ENCODE measurements at regions not wholly inside any gene's neighbourhood (a gene's known extent, or its start where the extent isn't known, plus 50 kb on each side); places are given as distances from the start of the nearest gene placed in this dataset.
"Not testable (repeated sequence)": the region's sequence is repeated elsewhere in the genome, so short reads cannot be mapped to it uniquely, and the experiment has no call there.

DNA sequence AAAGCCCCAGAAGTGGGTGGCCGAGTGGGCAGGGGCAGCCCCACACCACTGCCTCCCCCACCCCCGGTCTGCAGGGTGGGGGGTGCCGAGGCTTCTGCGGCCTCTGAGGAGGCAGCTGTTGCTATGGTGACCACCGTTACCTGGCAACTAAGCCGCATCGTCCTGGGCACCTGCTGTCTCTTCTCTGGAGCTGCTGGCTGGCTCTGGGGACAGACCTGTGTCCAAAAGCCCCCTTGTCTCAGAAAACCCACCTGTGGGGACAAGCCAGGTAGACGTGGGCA is 79.9 kb upstream of the PRR5 start:
- DNase-seq (peak in 1 of 2 donors; percentile 30), ATAC-seq (no peak)
- intact Hi-C loops (cut with DNase I): loop anchor here (10.0 kb wide), 3 partner anchors 517 to 627 kb away; no protein-coding TSS in a partner anchor
- WGBS, 3 donors: 25 to 45% (median 28%) methylated on average over 7 to 8 of the region's 8 CpGs
- no peak overlapping the region for H3K27ac ChIP-seq
- no peak overlapping the region for H3K4me3 ChIP-seq
- H3K4me1 ChIP-seq: no peaks in the 10 kb centered on the region
- TF ChIP-seq, protein P1, sequence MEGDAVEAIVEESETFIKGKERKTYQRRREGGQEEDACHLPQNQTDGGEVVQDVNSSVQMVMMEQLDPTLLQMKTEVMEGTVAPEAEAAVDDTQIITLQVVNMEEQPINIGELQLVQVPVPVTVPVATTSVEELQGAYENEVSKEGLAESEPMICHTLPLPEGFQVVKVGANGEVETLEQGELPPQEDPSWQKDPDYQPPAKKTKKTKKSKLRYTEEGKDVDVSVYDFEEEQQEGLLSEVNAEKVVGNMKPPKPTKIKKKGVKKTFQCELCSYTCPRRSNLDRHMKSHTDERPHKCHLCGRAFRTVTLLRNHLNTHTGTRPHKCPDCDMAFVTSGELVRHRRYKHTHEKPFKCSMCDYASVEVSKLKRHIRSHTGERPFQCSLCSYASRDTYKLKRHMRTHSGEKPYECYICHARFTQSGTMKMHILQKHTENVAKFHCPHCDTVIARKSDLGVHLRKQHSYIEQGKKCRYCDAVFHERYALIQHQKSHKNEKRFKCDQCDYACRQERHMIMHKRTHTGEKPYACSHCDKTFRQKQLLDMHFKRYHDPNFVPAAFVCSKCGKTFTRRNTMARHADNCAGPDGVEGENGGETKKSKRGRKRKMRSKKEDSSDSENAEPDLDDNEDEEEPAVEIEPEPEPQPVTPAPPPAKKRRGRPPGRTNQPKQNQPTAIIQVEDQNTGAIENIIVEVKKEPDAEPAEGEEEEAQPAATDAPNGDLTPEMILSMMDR (IDR thresholded peaks at IDR 0.05): no peak
- H3K36me3 ChIP-seq (ENCODE audit: insufficient read depth in 1 of 2, low read depth in 1 of 2): no peaks in the 10 kb centered on the region
- H3K27me3 ChIP-seq (ENCODE audit: insufficient read depth in 3 of 3, low read length in 2 of 3): peaks cover 0 to 43% (median 24%) of the 10 kb centered on the region in 3 donors
- H3K9me3 ChIP-seq: no peaks in the 10 kb centered on the region

DNA sequence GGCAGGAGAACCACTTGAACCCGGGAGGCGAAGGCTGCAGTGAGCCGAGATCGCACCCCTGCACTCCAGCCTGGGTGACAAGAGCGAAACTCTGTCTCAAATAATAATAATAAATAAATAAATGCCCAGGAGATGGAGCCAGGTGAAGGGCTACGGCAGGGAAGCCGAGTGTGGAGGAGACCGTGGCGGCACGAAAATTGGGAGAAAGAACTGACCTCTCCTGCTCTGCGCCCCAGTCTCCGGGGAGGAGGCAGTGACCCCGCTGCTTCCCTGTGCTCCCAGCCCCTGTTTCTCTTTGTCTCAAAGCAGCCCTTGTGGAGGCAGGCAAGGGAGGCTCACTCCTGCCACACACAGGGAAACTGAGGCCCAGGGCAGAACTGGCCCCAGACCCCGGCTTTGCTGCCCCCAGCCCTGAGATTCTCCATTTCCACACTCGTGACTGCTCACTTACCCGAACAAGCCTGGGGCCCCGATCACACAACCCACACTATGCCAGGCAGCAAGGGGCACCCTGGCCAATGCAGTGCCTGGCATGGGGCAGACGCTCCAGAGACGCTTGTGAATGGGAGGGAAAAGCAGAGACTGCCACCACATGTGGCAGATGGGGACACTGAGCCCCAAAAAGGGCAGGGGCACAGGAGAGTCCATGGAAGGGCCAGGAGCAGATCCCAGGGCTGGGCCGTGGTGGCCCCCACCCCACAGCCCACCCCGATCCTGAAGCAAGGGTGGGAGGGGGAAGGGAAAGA is 80.4 kb upstream of the PRR5 start:
- 73 to 79% (median 78%) methylated on average over 18 to 21 of the region's 21 CpGs for WGBS, 3 donors
- no peaks in the 10 kb centered on the region for H3K9me3 ChIP-seq
- H3K36me3 ChIP-seq (ENCODE audit: insufficient read depth in 1 of 2, low read depth in 1 of 2): no peaks in the 10 kb centered on the region
- H3K4me1 ChIP-seq: no peaks in the 10 kb centered on the region
- DNase-seq (peak in 1 of 2 donors; percentile 36), ATAC-seq (no peak)
- peaks cover 0 to 43% (median 24%) of the 10 kb centered on the region in 3 donors for H3K27me3 ChIP-seq (ENCODE audit: insufficient read depth in 3 of 3, low read length in 2 of 3)
- H3K27ac ChIP-seq: no peak overlapping the region
- no peak overlapping the region for H3K4me3 ChIP-seq
- TF ChIP-seq, protein P1 (IDR thresholded peaks at IDR 0.05): no peak
- intact Hi-C loops (cut with DNase I): loop anchor here (10.0 kb wide), 3 partner anchors 517 to 627 kb away; no protein-coding TSS in a partner anchor

DNA sequence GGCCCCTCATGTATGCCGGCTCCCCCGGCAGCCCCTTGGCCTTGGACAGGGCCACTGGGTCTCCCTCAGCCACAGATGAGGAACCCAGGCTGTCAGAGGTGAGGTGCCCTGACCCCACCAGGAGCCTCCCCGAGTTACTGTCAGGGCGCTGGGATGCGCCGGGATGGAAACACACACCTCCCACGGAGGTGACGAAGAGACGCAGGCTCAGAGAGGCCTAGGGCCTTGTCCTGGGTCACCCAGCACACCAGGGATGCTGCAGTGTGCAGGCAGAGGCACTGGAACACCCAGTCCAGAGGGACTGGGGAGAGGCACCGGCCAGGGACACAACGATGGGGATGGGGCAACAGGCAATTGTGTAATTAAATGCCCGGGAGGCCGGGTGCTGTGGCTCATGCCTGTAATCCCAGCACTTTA is 81.2 kb upstream of the PRR5 start:
- Histone ChIP-seq H3K4me1 (no peaks in the 10 kb centered on the region), H3K36me3 (ENCODE audit: insufficient read depth in 1 of 2, low read depth in 1 of 2) (no peaks in the 10 kb centered on the region), H3K27ac (no peak overlapping the region), H3K27me3 (ENCODE audit: insufficient read depth in 3 of 3, low read length in 2 of 3) (peaks cover 0 to 40% (median 24%) of the 10 kb centered on the region in 3 donors), H3K9me3 (no peaks in the 10 kb centered on the region), H3K4me3 (no peak overlapping the region)
- TF ChIP-seq, protein P1 (IDR thresholded peaks at IDR 0.05): no peak
- DNase-seq: no peak
- intact Hi-C loops (cut with DNase I): loop anchor here (10.0 kb wide), 3 partner anchors 516 to 626 kb away; no protein-coding TSS in a partner anchor
- 50 to 58% (median 54%) methylated on average over 13 of the region's 13 CpGs for WGBS, 3 donors
- no peak for ATAC-seq

DNA sequence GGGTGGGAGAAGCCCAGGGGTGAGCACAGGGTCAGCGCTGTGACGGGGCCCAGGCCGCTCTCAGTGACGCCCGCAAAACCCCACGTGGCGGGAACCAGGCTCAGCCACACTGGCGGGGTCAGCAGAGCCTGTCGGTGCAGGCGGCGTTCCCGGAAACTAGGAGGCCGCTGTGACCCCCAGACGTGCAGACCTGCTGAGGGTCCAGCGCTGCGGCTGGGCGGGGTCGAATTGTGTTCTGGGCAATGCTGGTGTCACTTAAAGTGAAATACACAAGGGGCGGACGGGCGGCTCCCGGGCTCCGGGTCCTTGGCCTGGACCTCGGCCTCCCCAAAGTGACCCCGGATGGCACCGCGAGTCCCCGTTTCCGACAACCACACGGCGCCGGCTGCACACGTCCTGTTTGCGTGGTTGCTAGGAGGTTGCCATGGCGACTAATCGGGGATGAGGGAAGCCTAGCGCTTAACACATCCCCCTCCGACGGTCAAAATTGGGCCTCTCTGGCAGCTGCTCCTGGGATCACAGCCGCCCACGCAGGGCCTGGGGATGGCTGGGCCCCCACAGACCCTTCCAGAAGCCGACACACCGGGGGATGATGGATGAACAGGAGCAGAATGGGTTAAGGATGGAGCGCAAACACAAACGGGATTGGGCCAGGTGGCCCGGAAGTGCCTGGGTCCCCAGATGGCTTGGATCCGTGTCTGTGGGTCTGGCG is 81.7 kb upstream of the PRR5 start:
- DNase-seq (peak; percentile 60 to 71), ATAC-seq (peak in 3 of 4 donors; percentile 12 to 54 (median 39))
- Histone ChIP-seq H3K4me1 (no peaks in the 10 kb centered on the region), H3K27ac (no peak overlapping the region), H3K9me3 (no peaks in the 10 kb centered on the region), H3K36me3 (ENCODE audit: insufficient read depth in 1 of 2, low read depth in 1 of 2) (no peaks in the 10 kb centered on the region), H3K27me3 (ENCODE audit: insufficient read depth in 3 of 3, low read length in 2 of 3) (peaks cover 0 to 38% (median 24%) of the 10 kb centered on the region in 3 donors), H3K4me3 (no peak overlapping the region)
- intact Hi-C loops (cut with DNase I): loop anchor here (10.0 kb wide), 3 partner anchors 515 to 625 kb away; no protein-coding TSS in a partner anchor
- 5 to 8% (median 5%) methylated on average over 44 to 48 of the region's 48 CpGs for WGBS, 3 donors
- TF ChIP-seq, protein P1 (IDR thresholded peaks at IDR 0.05): no peak

DNA sequence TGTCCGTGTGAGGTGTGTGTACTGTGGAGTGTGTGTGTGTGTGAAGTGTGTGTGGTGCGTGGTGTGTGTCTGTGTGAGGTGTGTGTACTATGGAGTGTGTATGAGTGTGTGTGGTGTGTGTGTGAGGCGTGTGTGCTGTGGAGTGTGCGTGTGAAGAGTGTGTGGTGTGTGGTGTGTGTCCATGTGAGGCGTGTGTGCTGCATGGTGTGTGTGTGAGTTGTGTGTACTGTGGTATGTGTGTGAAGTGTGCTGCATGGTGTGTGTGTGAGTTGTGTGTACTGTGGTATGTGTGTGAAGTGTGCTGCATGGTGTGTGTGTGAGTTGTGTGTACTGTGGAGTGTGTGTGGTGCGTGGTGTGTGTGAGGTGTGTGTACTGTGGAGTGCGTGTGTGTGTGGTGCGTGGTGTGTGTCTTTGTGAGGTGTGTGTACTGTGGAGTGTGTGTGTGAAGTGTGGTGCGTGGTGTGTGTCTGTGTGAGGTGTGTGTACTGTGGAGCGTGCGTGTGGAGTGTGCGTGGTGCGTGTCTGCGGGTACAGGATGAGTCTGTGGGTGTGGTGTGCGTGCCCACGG is 82.4 kb upstream of the PRR5 start:
- WGBS, 3 donors: 65 to 72% (median 65%) methylated on average over 16 of the region's 16 CpGs
- not testable (repeated sequence) for H3K36me3 ChIP-seq (ENCODE audit: insufficient read depth in 1 of 2, low read depth in 1 of 2); H3K4me3 ChIP-seq; H3K9me3 ChIP-seq; DNase-seq; H3K4me1 ChIP-seq; H3K27ac ChIP-seq
- peaks cover 0 to 38% (median 24%) of the 10 kb centered on the region in 3 donors for H3K27me3 ChIP-seq (ENCODE audit: insufficient read depth in 3 of 3, low read length in 2 of 3)
- peak in 1 of 4 donors; percentile 17 for ATAC-seq
- intact Hi-C loops (cut with DNase I): loop anchor here (10.0 kb wide), 3 partner anchors 515 to 625 kb away; no protein-coding TSS in a partner anchor

DNA sequence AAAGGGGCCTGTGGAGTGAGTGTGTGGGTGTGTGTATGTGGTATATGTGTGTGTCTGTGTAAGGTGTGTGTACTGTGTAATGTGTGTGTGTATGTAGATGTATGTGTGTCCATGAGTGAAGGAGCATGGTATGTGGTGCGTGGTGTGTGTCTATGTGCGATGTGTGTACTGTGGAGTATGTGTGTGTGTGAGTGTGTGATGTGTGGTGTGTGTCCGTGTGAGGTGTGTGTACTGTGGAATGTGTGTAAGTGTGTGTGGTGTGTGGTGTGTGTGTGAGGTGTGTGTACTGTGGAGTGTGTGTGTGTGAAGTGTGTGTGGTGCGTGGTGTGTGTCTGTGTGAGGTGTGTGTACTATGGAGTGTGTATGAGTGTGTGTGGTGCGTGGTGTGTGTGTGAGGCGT is 83.1 kb upstream of the PRR5 start:
- H3K4me1 ChIP-seq; H3K9me3 ChIP-seq; H3K36me3 ChIP-seq (ENCODE audit: insufficient read depth in 1 of 2, low read depth in 1 of 2); H3K4me3 ChIP-seq; ATAC-seq; intact Hi-C loops (cut with DNase I); H3K27ac ChIP-seq: not testable (repeated sequence)
- WGBS, 3 donors: 85 to 96% (median 94%) methylated on average over 6 of the region's 6 CpGs
- peaks cover 0 to 38% (median 24%) of the 10 kb centered on the region in 3 donors for H3K27me3 ChIP-seq (ENCODE audit: insufficient read depth in 3 of 3, low read length in 2 of 3)
- peak in 1 of 2 donors; percentile 6 for DNase-seq

All from psoas muscle (tissue), 7 donors.